ENCODE measurements at regions not wholly inside any gene's neighbourhood (a gene's known extent, or its start where the extent isn't known, plus 50 kb on each side); places are given as distances from the start of the nearest gene placed in this dataset.
"Not testable (repeated sequence)": the region's sequence is repeated elsewhere in the genome, so short reads cannot be mapped to it uniquely, and the experiment has no call there.

GRCh38 chr4:138113819-138114400, 128.2 kb downstream of the SLC7A11 start:
- Histone ChIP-seq H3K36me3 (ENCODE audit: insufficient read depth, low read length) (no peaks in the 10 kb centered on the region), H3K27ac (ENCODE audit: low read length) (no peak overlapping the region), H4K20me1 (ENCODE audit: insufficient read depth) (no peaks in the 10 kb centered on the region), H3K4me2 (ENCODE audit: low read length) (no peak overlapping the region), H3F3A (ENCODE audit: insufficient read depth, low read length, poor library complexity, severe bottlenecking) (no peaks in the 10 kb centered on the region), H2AFZ (ENCODE audit: low read depth, low read length) (no peak overlapping the region), H3K27me3 (ENCODE audit: insufficient read depth, low read depth, low read length) (no peaks in the 10 kb centered on the region), H3K4me3 (ENCODE audit: low read length) (no peak overlapping the region), H3K79me2 (replicated peaks; ENCODE audit: insufficient read depth, low read length) (no peaks in the 10 kb centered on the region), H3K9me2 (ENCODE audit: insufficient read depth, low read length) (no peaks in the 10 kb centered on the region), H3K9me3 (ENCODE audit: low read length) (no peaks in the 10 kb centered on the region), H3K9ac (ENCODE audit: low read length) (no peak overlapping the region)
- TF ChIP-seq SMC3 (conservative IDR thresholded peaks at IDR 0.05; ENCODE audit: poor library complexity) (no peak), EP300 (conservative IDR thresholded peaks at IDR 0.05; ENCODE audit: poor library complexity, severe bottlenecking) (no peak)

GRCh38 chr4:138112890-138113289, 129.3 kb downstream of the SLC7A11 start:
- H3K27ac ChIP-seq (ENCODE audit: low read length); H3K27me3 ChIP-seq (ENCODE audit: insufficient read depth, low read depth, low read length); H3K9me3 ChIP-seq (ENCODE audit: low read length); H3F3A ChIP-seq (ENCODE audit: insufficient read depth, low read length, poor library complexity, severe bottlenecking); H3K79me2 ChIP-seq (replicated peaks; ENCODE audit: insufficient read depth, low read length); H3K4me3 ChIP-seq (ENCODE audit: low read length); H2AFZ ChIP-seq (ENCODE audit: low read depth, low read length); H3K36me3 ChIP-seq (ENCODE audit: insufficient read depth, low read length); H3K4me2 ChIP-seq (ENCODE audit: low read length); H3K9ac ChIP-seq (ENCODE audit: low read length); H4K20me1 ChIP-seq (ENCODE audit: insufficient read depth); H3K9me2 ChIP-seq (ENCODE audit: insufficient read depth, low read length): not testable (repeated sequence)

- H3K27ac ChIP-seq (ENCODE audit: low read length) = no peak overlapping the region
- H3K79me2 ChIP-seq (replicated peaks; ENCODE audit: insufficient read depth, low read length) = no peaks in the 10 kb centered on the region
- H3K36me3 ChIP-seq (ENCODE audit: insufficient read depth, low read length) = no peaks in the 10 kb centered on the region
- H3K4me3 ChIP-seq (ENCODE audit: low read length) = no peak overlapping the region
- H3F3A ChIP-seq (ENCODE audit: insufficient read depth, low read length, poor library complexity, severe bottlenecking) = no peaks in the 10 kb centered on the region
- TF ChIP-seq MXI1 (conservative IDR thresholded peaks at IDR 0.05; ENCODE audit: poor library complexity, severe bottlenecking) (no peak), EZH2 (IDR thresholded peaks at IDR 0.05; ENCODE audit: borderline replicate concordance, insufficient read depth, low read length, poor library complexity, severe bottlenecking) (no peak), CTCF (IDR thresholded peaks at IDR 0.05; ENCODE audit: poor library complexity, severe bottlenecking) (no peak), TAF1 (IDR thresholded peaks at IDR 0.05; ENCODE audit: low read depth) (no peak)
- H3K9me3 ChIP-seq (ENCODE audit: low read length) = no peaks in the 10 kb centered on the region
- H4K20me1 ChIP-seq (ENCODE audit: insufficient read depth) = no peaks in the 10 kb centered on the region
- no peak overlapping the region for H2AFZ ChIP-seq (ENCODE audit: low read depth, low read length)
- no peaks in the 10 kb centered on the region for H3K9me2 ChIP-seq (ENCODE audit: insufficient read depth, low read length)
- H3K27me3 ChIP-seq (ENCODE audit: insufficient read depth, low read depth, low read length) = no peaks in the 10 kb centered on the region
- no peak overlapping the region for H3K4me2 ChIP-seq (ENCODE audit: low read length)
- no peak overlapping the region for H3K9ac ChIP-seq (ENCODE audit: low read length)
Measured at GRCh38 chr4:138112389-138112788, 129.8 kb downstream of the SLC7A11 start.

- Histone ChIP-seq H3K27me3 (ENCODE audit: insufficient read depth, low read depth, low read length) (no peaks in the 10 kb centered on the region), H3K4me3 (ENCODE audit: low read length) (no peak overlapping the region), H3F3A (ENCODE audit: insufficient read depth, low read length, poor library complexity, severe bottlenecking) (no peaks in the 10 kb centered on the region), H3K4me2 (ENCODE audit: low read length) (no peak overlapping the region), H3K9me2 (ENCODE audit: insufficient read depth, low read length) (no peaks in the 10 kb centered on the region), H2AFZ (ENCODE audit: low read depth, low read length) (no peak overlapping the region), H4K20me1 (ENCODE audit: insufficient read depth) (no peaks in the 10 kb centered on the region), H3K9me3 (ENCODE audit: low read length) (no peaks in the 10 kb centered on the region), H3K79me2 (replicated peaks; ENCODE audit: insufficient read depth, low read length) (no peaks in the 10 kb centered on the region), H3K27ac (ENCODE audit: low read length) (no peak overlapping the region), H3K9ac (ENCODE audit: low read length) (no peak overlapping the region), H3K36me3 (ENCODE audit: insufficient read depth, low read length) (no peaks in the 10 kb centered on the region)
- TF ChIP-seq EZH2 (IDR thresholded peaks at IDR 0.05; ENCODE audit: borderline replicate concordance, insufficient read depth, low read length, poor library complexity, severe bottlenecking) (no peak), TAF1 (IDR thresholded peaks at IDR 0.05; ENCODE audit: low read depth) (no peak), MXI1 (conservative IDR thresholded peaks at IDR 0.05; ENCODE audit: poor library complexity, severe bottlenecking) (no peak), CTCF (IDR thresholded peaks at IDR 0.05; ENCODE audit: poor library complexity, severe bottlenecking) (no peak), REST (IDR thresholded peaks at IDR 0.05; ENCODE audit: borderline replicate concordance) (no peak), EP300 (conservative IDR thresholded peaks at IDR 0.05; ENCODE audit: poor library complexity, severe bottlenecking) (no peak)
Measured at GRCh38 chr4:138111462-138112000, 130.6 kb downstream of the SLC7A11 start.
